ENCODE measurements at regions not wholly inside any gene's neighbourhood (a gene's known extent, or its start where the extent isn't known, plus 50 kb on each side); places are given as distances from the start of the nearest gene placed in this dataset.

DNA sequence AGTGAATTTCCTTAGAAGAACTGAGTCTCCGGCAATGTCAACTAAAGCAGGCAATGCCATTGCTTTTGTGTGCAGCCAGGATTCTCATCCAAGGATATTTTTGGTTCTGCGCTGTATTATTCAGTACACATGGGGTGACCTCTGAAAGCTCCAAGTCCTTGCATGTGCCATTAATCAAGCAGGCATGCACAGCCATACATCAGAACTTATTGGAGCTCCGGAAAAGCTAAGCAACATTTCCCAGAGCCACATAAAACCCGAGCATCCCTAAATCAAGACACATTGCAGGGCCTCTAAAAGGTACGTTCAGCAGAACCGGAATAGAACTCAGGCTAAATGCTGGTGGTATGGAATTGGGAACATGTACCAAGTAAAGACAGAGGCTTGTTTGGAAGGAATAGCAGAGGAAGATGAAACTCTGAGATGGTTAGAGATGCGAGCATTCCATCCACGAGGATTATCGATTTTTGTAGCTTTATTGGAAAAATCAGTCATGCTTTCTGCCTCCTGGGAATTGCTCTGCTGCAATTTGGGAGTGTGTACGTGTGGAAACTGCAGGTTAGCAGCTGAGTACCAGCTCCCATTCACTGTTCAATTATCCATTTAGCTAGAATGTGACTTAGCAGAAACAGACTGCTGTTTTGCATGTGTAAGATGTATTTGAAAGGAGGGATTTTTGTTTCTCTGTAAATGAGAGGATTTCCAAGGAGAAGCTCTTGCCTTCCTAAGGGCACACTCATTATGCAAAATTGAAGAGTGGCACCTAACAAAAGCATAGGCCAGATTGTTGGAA is 143.7 kb upstream of the WWC1 start:
- DNase-seq (ENCODE audit: low spot score), result no peak
- Histone ChIP-seq H3K4me1 (ENCODE audit: control insufficient read depth in 4 of 4, insufficient read depth in 4 of 4, low read length in 3 of 4) (no peaks in the 10 kb centered on the region), H3K4me3 (ENCODE audit: low read depth in 1 of 3, low read length in 3 of 3) (no peak overlapping the region), H3K9ac (ENCODE audit: low read depth in 1 of 2, low read length in 2 of 2) (no peak overlapping the region), H3K36me3 (ENCODE audit: control insufficient read depth in 4 of 4, insufficient read depth in 3 of 4, low read depth in 1 of 4, low read length in 3 of 4) (no peaks in the 10 kb centered on the region), H3K9me3 (ENCODE audit: control insufficient read depth in 4 of 4, low read length in 3 of 4) (no peaks in the 10 kb centered on the region), H3K27ac (ENCODE audit: low read depth in 1 of 2, low read length in 2 of 2) (no peak overlapping the region), H3K27me3 (ENCODE audit: control insufficient read depth in 4 of 4, insufficient read depth in 4 of 4, low read length in 3 of 4) (no peaks in the 10 kb centered on the region)
- TF ChIP-seq FOXA2 (IDR thresholded peaks at IDR 0.05), result no peak
- TF ChIP-seq SP1 (IDR thresholded peaks at IDR 0.05), result no peak
- no peak for TF ChIP-seq NR2F2 (IDR thresholded peaks at IDR 0.05)
- no peak for TF ChIP-seq TAF1 (conservative IDR thresholded peaks at IDR 0.05)
- no peak for TF ChIP-seq YY1 (IDR thresholded peaks at IDR 0.05)
- no peak for TF ChIP-seq GABPA (IDR thresholded peaks at IDR 0.05 in 1 of 2, conservative IDR thresholded peaks at IDR 0.05 in 1 of 2)
- TF ChIP-seq FOXA1 (IDR thresholded peaks at IDR 0.05), result no peak
- no peak for TF ChIP-seq JUND (IDR thresholded peaks at IDR 0.05)
- no peak for TF ChIP-seq HNF4G (IDR thresholded peaks at IDR 0.05)
- TF ChIP-seq, protein P1, sequence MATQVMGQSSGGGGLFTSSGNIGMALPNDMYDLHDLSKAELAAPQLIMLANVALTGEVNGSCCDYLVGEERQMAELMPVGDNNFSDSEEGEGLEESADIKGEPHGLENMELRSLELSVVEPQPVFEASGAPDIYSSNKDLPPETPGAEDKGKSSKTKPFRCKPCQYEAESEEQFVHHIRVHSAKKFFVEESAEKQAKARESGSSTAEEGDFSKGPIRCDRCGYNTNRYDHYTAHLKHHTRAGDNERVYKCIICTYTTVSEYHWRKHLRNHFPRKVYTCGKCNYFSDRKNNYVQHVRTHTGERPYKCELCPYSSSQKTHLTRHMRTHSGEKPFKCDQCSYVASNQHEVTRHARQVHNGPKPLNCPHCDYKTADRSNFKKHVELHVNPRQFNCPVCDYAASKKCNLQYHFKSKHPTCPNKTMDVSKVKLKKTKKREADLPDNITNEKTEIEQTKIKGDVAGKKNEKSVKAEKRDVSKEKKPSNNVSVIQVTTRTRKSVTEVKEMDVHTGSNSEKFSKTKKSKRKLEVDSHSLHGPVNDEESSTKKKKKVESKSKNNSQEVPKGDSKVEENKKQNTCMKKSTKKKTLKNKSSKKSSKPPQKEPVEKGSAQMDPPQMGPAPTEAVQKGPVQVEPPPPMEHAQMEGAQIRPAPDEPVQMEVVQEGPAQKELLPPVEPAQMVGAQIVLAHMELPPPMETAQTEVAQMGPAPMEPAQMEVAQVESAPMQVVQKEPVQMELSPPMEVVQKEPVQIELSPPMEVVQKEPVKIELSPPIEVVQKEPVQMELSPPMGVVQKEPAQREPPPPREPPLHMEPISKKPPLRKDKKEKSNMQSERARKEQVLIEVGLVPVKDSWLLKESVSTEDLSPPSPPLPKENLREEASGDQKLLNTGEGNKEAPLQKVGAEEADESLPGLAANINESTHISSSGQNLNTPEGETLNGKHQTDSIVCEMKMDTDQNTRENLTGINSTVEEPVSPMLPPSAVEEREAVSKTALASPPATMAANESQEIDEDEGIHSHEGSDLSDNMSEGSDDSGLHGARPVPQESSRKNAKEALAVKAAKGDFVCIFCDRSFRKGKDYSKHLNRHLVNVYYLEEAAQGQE (IDR thresholded peaks at IDR 0.05), result no peak
- no peak for TF ChIP-seq EGR1 (IDR thresholded peaks at IDR 0.05; ENCODE audit: low read depth in 2 of 2)
- TF ChIP-seq, protein P2, sequence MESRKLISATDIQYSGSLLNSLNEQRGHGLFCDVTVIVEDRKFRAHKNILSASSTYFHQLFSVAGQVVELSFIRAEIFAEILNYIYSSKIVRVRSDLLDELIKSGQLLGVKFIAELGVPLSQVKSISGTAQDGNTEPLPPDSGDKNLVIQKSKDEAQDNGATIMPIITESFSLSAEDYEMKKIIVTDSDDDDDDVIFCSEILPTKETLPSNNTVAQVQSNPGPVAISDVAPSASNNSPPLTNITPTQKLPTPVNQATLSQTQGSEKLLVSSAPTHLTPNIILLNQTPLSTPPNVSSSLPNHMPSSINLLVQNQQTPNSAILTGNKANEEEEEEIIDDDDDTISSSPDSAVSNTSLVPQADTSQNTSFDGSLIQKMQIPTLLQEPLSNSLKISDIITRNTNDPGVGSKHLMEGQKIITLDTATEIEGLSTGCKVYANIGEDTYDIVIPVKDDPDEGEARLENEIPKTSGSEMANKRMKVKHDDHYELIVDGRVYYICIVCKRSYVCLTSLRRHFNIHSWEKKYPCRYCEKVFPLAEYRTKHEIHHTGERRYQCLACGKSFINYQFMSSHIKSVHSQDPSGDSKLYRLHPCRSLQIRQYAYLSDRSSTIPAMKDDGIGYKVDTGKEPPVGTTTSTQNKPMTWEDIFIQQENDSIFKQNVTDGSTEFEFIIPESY (IDR thresholded peaks at IDR 0.05), result no peak
- no peak for TF ChIP-seq CTCF (IDR thresholded peaks at IDR 0.05; ENCODE audit: low read depth, low read length, missing input control)
- 72% methylated on average over 10 of the region's 10 CpGs for WGBS

DNA sequence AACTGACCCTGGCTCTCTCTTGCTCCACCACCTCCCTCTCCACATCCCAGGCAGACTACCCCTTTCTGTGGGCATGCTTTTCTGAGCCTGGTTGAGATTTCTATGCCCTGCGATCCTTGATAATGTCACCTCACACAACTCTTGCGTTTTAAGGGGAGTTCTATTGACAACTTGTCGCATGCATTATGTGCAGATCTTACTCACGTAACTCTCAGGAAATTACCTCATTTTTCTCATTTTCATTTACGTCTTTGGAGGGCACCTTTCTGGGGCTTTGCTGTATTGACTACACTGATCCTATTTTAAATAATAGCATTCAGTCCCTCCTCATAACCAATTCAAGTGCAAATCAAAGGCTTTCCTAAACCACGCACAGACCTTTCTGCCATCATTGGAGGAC is 140.4 kb upstream of the WWC1 start:
- no peak overlapping the region for H3K9ac ChIP-seq (ENCODE audit: low read depth in 1 of 2, low read length in 2 of 2)
- no peaks in the 10 kb centered on the region for H3K27me3 ChIP-seq (ENCODE audit: control insufficient read depth in 4 of 4, insufficient read depth in 4 of 4, low read length in 3 of 4)
- H3K9me3 ChIP-seq (ENCODE audit: control insufficient read depth in 4 of 4, low read length in 3 of 4), result no peaks in the 10 kb centered on the region
- 86% methylated on average over 6 of the region's 6 CpGs for WGBS
- no peaks in the 10 kb centered on the region for H3K36me3 ChIP-seq (ENCODE audit: control insufficient read depth in 4 of 4, insufficient read depth in 3 of 4, low read depth in 1 of 4, low read length in 3 of 4)
- H3K4me1 ChIP-seq (ENCODE audit: control insufficient read depth in 4 of 4, insufficient read depth in 4 of 4, low read length in 3 of 4), result no peaks in the 10 kb centered on the region
- H3K27ac ChIP-seq (ENCODE audit: low read depth in 1 of 2, low read length in 2 of 2), result no peak overlapping the region
- no peak overlapping the region for H3K4me3 ChIP-seq (ENCODE audit: low read depth in 1 of 3, low read length in 3 of 3)
- DNase-seq (ENCODE audit: low spot score), result no peak
- TF ChIP-seq, protein P1 (IDR thresholded peaks at IDR 0.05), result no peak
- TF ChIP-seq FOXA1 (IDR thresholded peaks at IDR 0.05) (no peak), MAX (IDR thresholded peaks at IDR 0.05) (no peak), GABPA (IDR thresholded peaks at IDR 0.05 in 1 of 2, conservative IDR thresholded peaks at IDR 0.05 in 1 of 2) (no peak), RXRA (IDR thresholded peaks at IDR 0.05) (no peak), FOXA2 (IDR thresholded peaks at IDR 0.05) (no peak), YY1 (IDR thresholded peaks at IDR 0.05) (no peak)
- TF ChIP-seq, protein P2 (IDR thresholded peaks at IDR 0.05), result no peak

Data from liver (tissue), 8 donors.